ENCODE measurements at regions not wholly inside any gene's neighbourhood (a gene's known extent, or its start where the extent isn't known, plus 50 kb on each side); places are given as distances from the start of the nearest gene placed in this dataset.

- Histone ChIP-seq H3K27ac (peak overlapping the region in 1 of 4 donors; percentile 0), H3K9me3 (no peaks in the 10 kb centered on the region), H3K36me3 (no peaks in the 10 kb centered on the region), H3K4me1 (peaks cover 0 to 8% (median 0%) of the 10 kb centered on the region in 4 donors), H3K27me3 (no peaks in the 10 kb centered on the region), H3K4me3 (no peak overlapping the region)
- TF ChIP-seq CTCF (IDR thresholded peaks at IDR 0.05) (no peak), POLR2A (IDR thresholded peaks at IDR 0.05) (no peak), EP300 (IDR thresholded peaks at IDR 0.05) (no peak)
- DNase-seq (ENCODE audit: low spot score in 2 of 2): no peak
Observed at GRCh38 chr6:163739408-163739725, 324.8 kb downstream of the QKI start.

GRCh38 chr6:163738725-163739407 lies 324.3 kb downstream of the QKI start:
- Histone ChIP-seq H3K27me3 (no peaks in the 10 kb centered on the region), H3K36me3 (no peaks in the 10 kb centered on the region), H3K4me3 (no peak overlapping the region), H3K4me1 (peaks cover 0 to 8% (median 0%) of the 10 kb centered on the region in 4 donors), H3K9me3 (no peaks in the 10 kb centered on the region), H3K27ac (no peak overlapping the region)
- DNase-seq (ENCODE audit: low spot score in 2 of 2): no peak
- 43 to 60% methylated on average over 3 of the region's 3 CpGs for WGBS, 2 donors
- no peak for TF ChIP-seq EP300 (IDR thresholded peaks at IDR 0.05)
- TF ChIP-seq CTCF (IDR thresholded peaks at IDR 0.05): no peak
- no peak for TF ChIP-seq POLR2A (IDR thresholded peaks at IDR 0.05)

GRCh38 chr6:163738304-163738703 lies 323.8 kb downstream of the QKI start:
- H3K27me3 ChIP-seq: no peaks in the 10 kb centered on the region
- H3K4me1 ChIP-seq: peaks cover 0 to 8% (median 0%) of the 10 kb centered on the region in 4 donors
- WGBS, 2 donors: 90 to 99% methylated on average over 3 of the region's 3 CpGs
- H3K27ac ChIP-seq: no peak overlapping the region
- TF ChIP-seq EP300 (IDR thresholded peaks at IDR 0.05): no peak
- TF ChIP-seq CTCF (IDR thresholded peaks at IDR 0.05): no peak
- TF ChIP-seq POLR2A (IDR thresholded peaks at IDR 0.05): no peak
- H3K36me3 ChIP-seq: no peaks in the 10 kb centered on the region
- H3K9me3 ChIP-seq: no peaks in the 10 kb centered on the region
- DNase-seq (ENCODE audit: low spot score in 2 of 2): no peak
- no peak overlapping the region for H3K4me3 ChIP-seq

DNA sequence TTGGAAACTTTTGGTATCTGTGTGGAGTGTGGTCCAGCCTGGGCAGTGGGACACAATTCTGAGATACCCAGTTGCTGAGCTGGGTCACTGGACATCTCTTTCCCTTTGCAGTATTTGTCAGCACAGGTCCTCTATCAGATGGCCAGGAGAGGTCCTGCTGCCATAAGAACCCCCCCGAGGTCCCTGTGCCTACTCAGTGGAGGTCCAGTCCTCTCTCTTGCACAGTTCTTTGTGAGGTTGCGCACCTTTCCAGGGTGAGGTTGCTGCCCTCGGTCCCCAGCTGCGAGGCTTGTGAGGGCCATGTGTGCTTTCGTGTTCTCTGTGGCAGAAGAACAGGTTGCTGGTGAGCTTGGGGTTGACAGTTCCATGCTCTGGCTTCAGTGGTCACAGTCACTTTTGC lies 320.6 kb downstream of the QKI start:
- H3K27me3 ChIP-seq: no peaks in the 10 kb centered on the region
- no peak for TF ChIP-seq EP300 (IDR thresholded peaks at IDR 0.05)
- TF ChIP-seq POLR2A (IDR thresholded peaks at IDR 0.05): no peak
- no peak for TF ChIP-seq CTCF (IDR thresholded peaks at IDR 0.05)
- WGBS, 2 donors: 95 to 100% methylated on average over 5 of the region's 5 CpGs
- no peak overlapping the region for H3K4me3 ChIP-seq
- H3K4me1 ChIP-seq: peaks cover 0 to 8% (median 0%) of the 10 kb centered on the region in 4 donors
- H3K36me3 ChIP-seq: no peaks in the 10 kb centered on the region
- H3K27ac ChIP-seq: no peak overlapping the region
- no peak for DNase-seq (ENCODE audit: low spot score in 2 of 2)
- no peaks in the 10 kb centered on the region for H3K9me3 ChIP-seq

DNA sequence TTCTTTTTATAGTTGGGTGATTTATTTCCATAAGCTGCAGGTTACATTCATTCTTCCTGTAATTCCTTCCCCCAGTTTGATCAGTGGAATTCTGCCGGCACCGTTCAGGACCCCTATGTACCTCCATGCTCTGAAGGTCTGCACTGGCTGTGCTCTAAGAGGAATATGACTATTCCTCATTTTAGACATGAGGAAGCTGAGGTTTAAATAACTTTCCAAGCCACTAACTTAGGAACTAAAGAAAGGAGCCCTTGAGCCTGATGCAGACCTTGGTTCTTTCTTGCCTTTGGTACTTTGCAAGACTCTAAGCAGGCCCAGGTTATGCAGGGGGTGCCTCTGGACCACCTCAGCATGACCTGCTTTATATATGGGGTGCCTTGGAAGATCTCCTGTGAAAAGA lies 318.5 kb downstream of the QKI start:
- Histone ChIP-seq H3K36me3 (no peaks in the 10 kb centered on the region), H3K4me1 (no peaks in the 10 kb centered on the region), H3K9me3 (no peaks in the 10 kb centered on the region), H3K27me3 (no peaks in the 10 kb centered on the region), H3K27ac (no peak overlapping the region), H3K4me3 (no peak overlapping the region)
- WGBS, 2 donors: 79 to 85% methylated on average over 2 of the region's 2 CpGs
- TF ChIP-seq CTCF (IDR thresholded peaks at IDR 0.05) (no peak), EP300 (IDR thresholded peaks at IDR 0.05) (no peak), POLR2A (IDR thresholded peaks at IDR 0.05) (no peak)
- DNase-seq (ENCODE audit: low spot score in 2 of 2): no peak

All from tibial nerve (tissue), 4 donors.